PC-3 (cell line): ENCODE measurements at regions not wholly inside any gene's neighbourhood (a gene's known extent, or its start where the extent isn't known, plus 50 kb on each side); places are given as distances from the start of the nearest gene placed in this dataset.

Experiments
- CTCF ChIP-seq: fragments of 300-600 bp; sonication (generic); conservative IDR thresholded peaks from 2 replicates; pipeline ENCODE4 v1.5.1; 2017; ENCODE audit warnings: antibody characterized with exemption, low read depth, mild to moderate bottlenecking, low read length
- EZH2 ChIP-seq: fragments of 300-600 bp; sonication (generic); IDR thresholded peaks from one replicate; pipeline ENCODE4 v1.6.1; 2017; ENCODE audit warnings: antibody characterized with exemption, mild to moderate bottlenecking, low read length; ENCODE audit not compliant: unreplicated experiment
- EZH2phosphoT487 ChIP-seq: fragments of 300-600 bp; sonication (generic); IDR thresholded peaks from 2 replicates; pipeline ENCODE4 v1.6.1; 2018; ENCODE audit warnings: mild to moderate bottlenecking, antibody characterized with exemption, low read length, borderline replicate concordance

GRCh38 chr12:124214574-124214973 is 80.3 kb upstream of the RFLNA start:
- no peak for TF ChIP-seq CTCF
- no peak for TF ChIP-seq EZH2
- TF ChIP-seq EZH2phosphoT487: no peak
